SK-N-SH treated with all-trans-retinoic acid at 6 μM for 48 hours (cell line): ENCODE measurements at regions not wholly inside any gene's neighbourhood (a gene's known extent, or its start where the extent isn't known, plus 50 kb on each side); places are given as distances from the start of the nearest gene placed in this dataset.

ENCODE experiments used
- ATAC-seq: fragments of 200-7000 bp; cut with Tn5 transposase; 3 replicates; pipeline ENCODE4 v1.9.1; 2020; ENCODE audit warnings: mild to moderate bottlenecking, moderate library complexity
- ARNTL ChIP-seq: fragments of 450-650 bp; formaldehyde crosslinking; IDR thresholded peaks from 2 replicates; pipeline ENCODE4 v1.5.0; 2020; ENCODE audit warnings: low read depth, mild to moderate bottlenecking, moderate library complexity, borderline replicate concordance
- CSDC2 ChIP-seq: fragments of 250-450 bp; sonication (Bioruptor Pico); IDR thresholded peaks from 2 replicates; pipeline ENCODE4 v1.5.0; 2020; ENCODE audit warnings: mild to moderate bottlenecking, moderate library complexity
- ESRRG ChIP-seq: fragments of 250-450 bp; sonication (Bioruptor Pico); IDR thresholded peaks from 2 replicates; pipeline ENCODE4 v1.6.1; 2021; ENCODE audit warnings: mild to moderate bottlenecking
- GLIS3 ChIP-seq: fragments of 250-450 bp; sonication (Bioruptor Pico); IDR thresholded peaks from 2 replicates; pipeline ENCODE4 v1.5.0; 2020; ENCODE audit warnings: mild to moderate bottlenecking, moderate library complexity
- ISL1 ChIP-seq: fragments of 250-450 bp; sonication (Bioruptor Pico); IDR thresholded peaks from 2 replicates; pipeline ENCODE4 v2.1.2; 2022; ENCODE audit warnings: mild to moderate bottlenecking, moderate library complexity
- OSR1 ChIP-seq: fragments of 250-450 bp; sonication (Bioruptor Pico); IDR thresholded peaks from 2 replicates; pipeline ENCODE4 v1.8.0; 2022; ENCODE audit warnings: moderate library complexity, mild to moderate bottlenecking, inconsistent platforms
- PATZ1 ChIP-seq: fragments of 250-450 bp; sonication (Bioruptor Pico); IDR thresholded peaks from 2 replicates; pipeline ENCODE4 v1.8.0; 2020; ENCODE audit warnings: mild to moderate bottlenecking, moderate library complexity, borderline replicate concordance
- POU6F1 ChIP-seq: fragments of 250-450 bp; sonication (Bioruptor Pico); IDR thresholded peaks from 2 replicates; pipeline ENCODE4 v1.8.0; 2021; ENCODE audit warnings: low read depth, mild to moderate bottlenecking, moderate library complexity, borderline replicate concordance
- PPARA ChIP-seq: fragments of 250-450 bp; sonication (Bioruptor Pico); IDR thresholded peaks from 2 replicates; pipeline ENCODE4 v1.5.0; 2020; ENCODE audit warnings: mild to moderate bottlenecking, borderline replicate concordance
- RARB ChIP-seq: fragments of 250-450 bp; sonication (Bioruptor Pico); IDR thresholded peaks from 2 replicates; pipeline ENCODE4 v1.8.0; 2021; ENCODE audit warnings: mild to moderate bottlenecking, moderate library complexity
- SNAI2 ChIP-seq: fragments of 250-450 bp; sonication (Bioruptor Pico); IDR thresholded peaks from 2 replicates; pipeline ENCODE4 v1.5.0; 2020; ENCODE audit warnings: mild to moderate bottlenecking, moderate library complexity
- TCF4 ChIP-seq: fragments of 250-450 bp; sonication (Bioruptor Pico); IDR thresholded peaks from 2 replicates; pipeline ENCODE4 v1.8.0; 2021; ENCODE audit warnings: mild to moderate bottlenecking, moderate library complexity, borderline replicate concordance
- ZC3H10 ChIP-seq: fragments of 250-450 bp; sonication (Bioruptor Pico); IDR thresholded peaks from 2 replicates; pipeline ENCODE4 v1.5.1; 2021; ENCODE audit warnings: mild to moderate bottlenecking, moderate library complexity
- ZFP30 ChIP-seq: fragments of 450-650 bp; formaldehyde crosslinking; IDR thresholded peaks from 2 replicates; pipeline ENCODE4 v1.5.0; 2022; ENCODE audit warnings: mild to moderate bottlenecking, moderate library complexity
- ZNF565 ChIP-seq: fragments of 450-650 bp; formaldehyde crosslinking; conservative IDR thresholded peaks from 2 replicates; pipeline ENCODE4 v1.5.0; 2020; ENCODE audit warnings: low read depth, mild to moderate bottlenecking, moderate library complexity
- ZNF70 ChIP-seq: fragments of 450-650 bp; formaldehyde crosslinking; IDR thresholded peaks from 2 replicates; pipeline ENCODE4 v1.5.0; 2020; ENCODE audit warnings: mild to moderate bottlenecking, moderate library complexity
- ZNF8 ChIP-seq: fragments of 450-650 bp; formaldehyde crosslinking; IDR thresholded peaks from 2 replicates; pipeline ENCODE4 v1.5.0; 2020; ENCODE audit warnings: mild to moderate bottlenecking, moderate library complexity
- TF ChIP-seq, protein P1 (sequence below): fragments of 250-450 bp; sonication (Bioruptor Pico); IDR thresholded peaks from 2 replicates; pipeline ENCODE4 v1.5.1; 2020; ENCODE audit warnings: low read depth, mild to moderate bottlenecking, moderate library complexity
- TF ChIP-seq, protein P2 (sequence below): fragments of 250-450 bp; sonication (Bioruptor Pico); IDR thresholded peaks from 2 replicates; pipeline ENCODE4 v1.5.0; 2020; ENCODE audit warnings: mild to moderate bottlenecking, moderate library complexity
- TF ChIP-seq, protein P3 (sequence below): fragments of 250-450 bp; sonication (Bioruptor Pico); IDR thresholded peaks from 2 replicates; pipeline ENCODE4 v1.5.1; 2021; ENCODE audit warnings: mild to moderate bottlenecking, moderate library complexity

- TF ChIP-seq SNAI2 (no peak), ZNF70 (CRISPR knock-in tag) (no peak), ZC3H10 (no peak), POU6F1 (no peak), RARB (CRISPR knock-in tag) (no peak), PATZ1 (CRISPR knock-in tag) (no peak), ZNF565 (CRISPR knock-in tag) (no peak), ISL1 (CRISPR knock-in tag) (no peak), ZFP30 (CRISPR knock-in tag) (no peak), PPARA (CRISPR knock-in tag) (no peak)
- TF ChIP-seq, protein P1, sequence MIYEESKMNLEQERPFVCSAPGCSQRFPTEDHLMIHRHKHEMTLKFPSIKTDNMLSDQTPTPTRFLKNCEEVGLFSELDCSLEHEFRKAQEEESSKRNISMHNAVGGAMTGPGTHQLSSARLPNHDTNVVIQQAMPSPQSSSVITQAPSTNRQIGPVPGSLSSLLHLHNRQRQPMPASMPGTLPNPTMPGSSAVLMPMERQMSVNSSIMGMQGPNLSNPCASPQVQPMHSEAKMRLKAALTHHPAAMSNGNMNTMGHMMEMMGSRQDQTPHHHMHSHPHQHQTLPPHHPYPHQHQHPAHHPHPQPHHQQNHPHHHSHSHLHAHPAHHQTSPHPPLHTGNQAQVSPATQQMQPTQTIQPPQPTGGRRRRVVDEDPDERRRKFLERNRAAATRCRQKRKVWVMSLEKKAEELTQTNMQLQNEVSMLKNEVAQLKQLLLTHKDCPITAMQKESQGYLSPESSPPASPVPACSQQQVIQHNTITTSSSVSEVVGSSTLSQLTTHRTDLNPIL (CRISPR knock-in tag): no peak
- ATAC-seq: no peak
Observed at GRCh38 chr4:37126051-37126450, 118.5 kb upstream of the NWD2 start.

DNA sequence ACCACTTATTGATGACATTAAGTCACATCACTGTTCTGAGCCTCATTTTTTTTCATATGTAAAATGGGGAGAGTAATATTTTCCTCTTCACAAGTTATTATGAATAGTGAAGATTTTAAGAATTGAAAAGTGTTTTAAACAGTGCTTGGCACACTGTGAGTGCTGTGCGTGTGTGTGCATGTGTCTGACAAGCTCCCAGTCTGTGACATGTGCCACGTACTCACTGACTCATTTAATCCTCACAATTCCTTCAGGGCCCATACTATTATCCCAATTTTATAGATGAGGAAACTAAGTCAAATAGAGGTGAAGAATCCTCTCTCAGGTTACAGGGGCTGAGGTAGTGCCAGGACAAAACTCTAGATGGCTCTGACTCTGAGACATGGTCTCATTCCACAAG lies 114.1 kb upstream of the NWD2 start:
- ATAC-seq: no peak
- TF ChIP-seq ZNF565 (CRISPR knock-in tag) (no peak), TCF4 (CRISPR knock-in tag) (no peak), PPARA (CRISPR knock-in tag) (no peak), SNAI2 (no peak), OSR1 (CRISPR knock-in tag) (no peak), ZC3H10 (no peak), ISL1 (CRISPR knock-in tag) (no peak), ESRRG (CRISPR knock-in tag) (no peak)
- TF ChIP-seq, protein P2, sequence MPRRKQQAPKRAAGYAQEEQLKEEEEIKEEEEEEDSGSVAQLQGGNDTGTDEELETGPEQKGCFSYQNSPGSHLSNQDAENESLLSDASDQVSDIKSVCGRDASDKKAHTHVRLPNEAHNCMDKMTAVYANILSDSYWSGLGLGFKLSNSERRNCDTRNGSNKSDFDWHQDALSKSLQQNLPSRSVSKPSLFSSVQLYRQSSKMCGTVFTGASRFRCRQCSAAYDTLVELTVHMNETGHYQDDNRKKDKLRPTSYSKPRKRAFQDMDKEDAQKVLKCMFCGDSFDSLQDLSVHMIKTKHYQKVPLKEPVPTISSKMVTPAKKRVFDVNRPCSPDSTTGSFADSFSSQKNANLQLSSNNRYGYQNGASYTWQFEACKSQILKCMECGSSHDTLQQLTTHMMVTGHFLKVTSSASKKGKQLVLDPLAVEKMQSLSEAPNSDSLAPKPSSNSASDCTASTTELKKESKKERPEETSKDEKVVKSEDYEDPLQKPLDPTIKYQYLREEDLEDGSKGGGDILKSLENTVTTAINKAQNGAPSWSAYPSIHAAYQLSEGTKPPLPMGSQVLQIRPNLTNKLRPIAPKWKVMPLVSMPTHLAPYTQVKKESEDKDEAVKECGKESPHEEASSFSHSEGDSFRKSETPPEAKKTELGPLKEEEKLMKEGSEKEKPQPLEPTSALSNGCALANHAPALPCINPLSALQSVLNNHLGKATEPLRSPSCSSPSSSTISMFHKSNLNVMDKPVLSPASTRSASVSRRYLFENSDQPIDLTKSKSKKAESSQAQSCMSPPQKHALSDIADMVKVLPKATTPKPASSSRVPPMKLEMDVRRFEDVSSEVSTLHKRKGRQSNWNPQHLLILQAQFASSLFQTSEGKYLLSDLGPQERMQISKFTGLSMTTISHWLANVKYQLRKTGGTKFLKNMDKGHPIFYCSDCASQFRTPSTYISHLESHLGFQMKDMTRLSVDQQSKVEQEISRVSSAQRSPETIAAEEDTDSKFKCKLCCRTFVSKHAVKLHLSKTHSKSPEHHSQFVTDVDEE: no peak
- TF ChIP-seq, all 23 proteins: peak for 0

- TF ChIP-seq ARNTL (CRISPR knock-in tag) (no peak), ZNF70 (CRISPR knock-in tag) (no peak), POU6F1 (no peak), CSDC2 (CRISPR knock-in tag) (no peak), GLIS3 (no peak), ZFP30 (CRISPR knock-in tag) (no peak), RARB (CRISPR knock-in tag) (no peak), ZNF8 (no peak), TCF4 (CRISPR knock-in tag) (no peak), ZNF565 (CRISPR knock-in tag) (no peak), ZC3H10 (no peak), SNAI2 (no peak), PPARA (CRISPR knock-in tag) (no peak), ISL1 (CRISPR knock-in tag) (no peak), ESRRG (CRISPR knock-in tag) (no peak), OSR1 (CRISPR knock-in tag) (no peak)
- TF ChIP-seq, protein P1 (CRISPR knock-in tag): no peak
- TF ChIP-seq, protein P3, sequence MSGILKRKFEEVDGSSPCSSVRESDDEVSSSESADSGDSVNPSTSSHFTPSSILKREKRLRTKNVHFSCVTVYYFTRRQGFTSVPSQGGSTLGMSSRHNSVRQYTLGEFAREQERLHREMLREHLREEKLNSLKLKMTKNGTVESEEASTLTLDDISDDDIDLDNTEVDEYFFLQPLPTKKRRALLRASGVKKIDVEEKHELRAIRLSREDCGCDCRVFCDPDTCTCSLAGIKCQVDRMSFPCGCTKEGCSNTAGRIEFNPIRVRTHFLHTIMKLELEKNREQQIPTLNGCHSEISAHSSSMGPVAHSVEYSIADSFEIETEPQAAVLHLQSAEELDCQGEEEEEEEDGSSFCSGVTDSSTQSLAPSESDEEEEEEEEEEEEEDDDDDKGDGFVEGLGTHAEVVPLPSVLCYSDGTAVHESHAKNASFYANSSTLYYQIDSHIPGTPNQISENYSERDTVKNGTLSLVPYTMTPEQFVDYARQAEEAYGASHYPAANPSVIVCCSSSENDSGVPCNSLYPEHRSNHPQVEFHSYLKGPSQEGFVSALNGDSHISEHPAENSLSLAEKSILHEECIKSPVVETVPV (CRISPR knock-in tag): no peak
- ATAC-seq: no peak
Observed at GRCh38 chr4:37132351-37132974, 112.1 kb upstream of the NWD2 start.
